Activated CD8-positive, alpha-beta memory T cell treated with anti-CD3 and anti-CD28 coated beads, Interleukin-2, amount 50 U/mL, for 4 hours (primary cell): ENCODE measurements at regions not wholly inside any gene's neighbourhood (a gene's known extent, or its start where the extent isn't known, plus 50 kb on each side); places are given as distances from the start of the nearest gene placed in this dataset.
"Not testable (repeated sequence)": the region's sequence is repeated elsewhere in the genome, so short reads cannot be mapped to it uniquely, and the experiment has no call there.

Experiments
- DNase-seq: peaks from one replicate; pipeline ENCODE4 v3.0.0-alpha.2; 2020

- not testable (repeated sequence) for DNase-seq
These were observed 199.9 kb upstream of the IRF2BP2 start for GRCh38 chr1:234809854-234810245.

DNA sequence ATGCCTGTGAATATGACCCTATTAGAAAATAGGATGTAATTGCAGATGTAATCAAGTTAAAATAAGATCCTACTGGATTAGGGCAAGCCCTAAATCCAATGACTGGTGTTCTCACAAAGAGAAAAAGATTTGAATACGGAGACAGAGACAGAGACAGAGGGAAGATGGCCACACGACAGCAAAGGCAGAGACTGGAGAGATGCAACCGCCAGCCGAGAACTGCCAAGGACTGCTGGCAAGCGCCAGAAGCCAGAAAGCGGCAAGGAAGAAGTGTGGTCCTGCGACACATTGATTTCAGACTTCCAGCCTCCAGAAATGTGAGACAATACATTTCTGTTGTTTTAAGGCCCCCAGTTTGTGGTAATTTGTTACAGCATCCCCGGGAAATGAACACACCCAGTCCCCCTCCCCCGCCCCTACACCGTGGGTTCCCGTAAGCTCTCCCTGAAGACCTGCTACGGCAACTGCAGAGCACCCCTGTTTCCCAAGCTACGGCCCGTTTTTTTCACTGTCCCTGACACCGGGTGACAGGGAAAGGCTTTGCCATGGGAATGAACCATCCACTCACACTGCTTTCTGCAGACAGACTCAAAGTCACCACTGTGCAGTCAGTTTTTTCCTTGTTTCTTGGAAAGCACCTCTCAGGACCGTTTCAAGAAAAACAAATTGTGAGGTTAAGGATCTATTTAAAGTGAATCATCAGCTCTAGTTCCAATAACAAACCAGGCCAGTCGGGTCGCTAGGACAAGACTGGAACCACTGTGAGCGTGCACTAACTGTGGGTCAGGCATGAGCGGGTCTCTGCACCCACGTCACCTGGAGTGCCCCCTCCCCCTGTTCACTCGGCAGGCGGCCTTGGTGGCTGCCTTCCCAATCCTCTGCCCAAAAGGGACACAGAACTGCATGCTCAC is 199.2 kb upstream of the IRF2BP2 start:
- DNase-seq = not testable (repeated sequence)

DNA sequence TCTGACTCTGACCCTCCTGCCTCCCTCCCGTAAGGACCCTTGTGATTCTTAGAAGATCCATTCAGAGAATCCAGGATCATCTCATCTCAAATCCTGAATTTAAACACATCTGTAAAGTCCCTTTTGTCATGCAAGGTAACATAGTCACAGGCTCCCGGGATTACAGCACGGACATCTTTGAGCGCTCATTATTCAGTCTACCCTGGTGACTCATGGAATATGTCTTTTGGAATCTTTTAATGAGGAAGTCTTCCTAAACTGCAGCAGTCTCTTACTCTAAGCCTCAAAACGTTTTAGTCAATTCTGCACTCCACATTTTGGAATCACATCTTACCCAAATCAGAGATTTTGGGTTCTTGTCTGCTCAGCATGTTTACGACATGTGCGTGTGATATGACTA is 198.5 kb upstream of the IRF2BP2 start:
- not testable (repeated sequence) for DNase-seq

GRCh38 chr1:234807705-234808104 is 197.7 kb upstream of the IRF2BP2 start:
- DNase-seq = not testable (repeated sequence)

- not testable (repeated sequence) for DNase-seq
These were observed 192.6 kb upstream of the IRF2BP2 start for GRCh38 chr1:234802586-234802985.

GRCh38 chr1:234801636-234802035 is 191.7 kb upstream of the IRF2BP2 start:
- not testable (repeated sequence) for DNase-seq

DNA sequence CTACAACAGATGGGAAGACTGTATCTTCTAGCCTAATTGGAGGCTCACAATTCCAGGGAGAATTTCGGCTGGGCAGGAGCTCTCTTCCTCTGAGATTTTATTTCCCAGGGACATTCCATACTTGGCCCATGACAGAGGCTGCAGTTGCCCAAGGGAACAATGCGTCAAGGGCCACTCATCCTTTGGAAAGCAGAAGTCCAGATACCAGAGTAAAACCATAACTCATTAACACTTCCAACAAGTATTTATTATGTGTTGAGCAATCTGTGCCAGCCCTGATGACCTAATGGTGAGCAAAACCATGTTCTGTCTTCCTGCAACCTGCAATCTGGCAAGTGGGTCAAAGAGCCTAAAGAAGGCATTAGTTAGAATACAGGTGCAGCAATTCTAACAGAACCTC is 191.2 kb upstream of the IRF2BP2 start:
- not testable (repeated sequence) for DNase-seq

DNA sequence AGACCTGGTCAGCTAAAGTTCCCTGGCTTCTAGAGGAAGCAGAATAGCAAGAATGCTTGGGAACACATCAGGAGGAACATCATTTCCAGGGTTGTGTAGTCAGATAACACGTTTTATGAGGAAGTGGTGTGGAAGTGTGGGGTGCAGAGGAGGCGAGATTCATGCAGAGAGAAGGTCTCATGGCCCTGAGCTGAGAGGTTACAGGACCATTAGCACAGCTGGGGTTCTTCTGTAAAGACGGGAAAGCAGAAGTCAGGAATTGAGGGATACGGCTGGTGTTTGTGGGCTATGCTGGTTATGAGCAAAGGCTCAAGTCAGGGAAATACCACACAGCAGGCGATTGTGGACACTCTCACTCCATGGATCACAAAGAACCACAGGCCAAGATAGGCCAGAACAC is 190.6 kb upstream of the IRF2BP2 start:
- DNase-seq = not testable (repeated sequence)

DNA sequence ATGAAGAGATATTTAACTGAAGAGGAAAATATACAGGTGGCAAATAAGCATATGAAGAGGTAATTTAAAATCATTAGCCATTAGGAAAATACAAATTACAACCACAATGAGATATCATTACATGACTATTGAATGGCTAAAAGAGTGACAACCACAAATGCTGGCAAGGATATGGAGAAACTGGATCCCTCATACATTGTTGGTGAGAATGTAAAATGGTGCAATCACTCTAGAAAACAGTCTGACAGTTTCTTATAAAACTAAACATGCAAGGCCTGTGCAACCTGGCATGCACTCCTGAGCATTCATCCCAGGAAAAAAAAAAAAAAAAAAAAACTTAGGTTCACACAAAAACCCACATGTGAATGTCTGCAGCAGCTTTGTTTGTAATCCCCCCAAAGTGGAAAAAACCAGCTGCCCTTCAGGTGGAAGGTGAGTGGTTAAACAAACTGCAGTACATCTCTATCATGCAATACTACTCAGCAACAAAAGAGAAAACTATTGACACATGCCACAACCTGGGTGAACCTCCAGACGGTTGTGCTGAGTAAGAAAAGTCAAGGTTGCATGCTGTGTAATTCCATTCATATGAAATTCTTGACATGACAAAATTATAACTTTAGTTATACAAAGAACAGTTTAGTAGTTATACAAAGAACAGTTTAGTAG is 189.2 kb upstream of the IRF2BP2 start:
- DNase-seq = not testable (repeated sequence)

GRCh38 chr1:234797216-234797615 is 187.2 kb upstream of the IRF2BP2 start:
- DNase-seq = not testable (repeated sequence)

GRCh38 chr1:234796438-234796792 is 186.4 kb upstream of the IRF2BP2 start:
- not testable (repeated sequence) for DNase-seq

GRCh38 chr1:234795711-234796437 is 185.9 kb upstream of the IRF2BP2 start:
- not testable (repeated sequence) for DNase-seq

GRCh38 chr1:234795007-234795406 is 185.0 kb upstream of the IRF2BP2 start:
- not testable (repeated sequence) for DNase-seq

DNA sequence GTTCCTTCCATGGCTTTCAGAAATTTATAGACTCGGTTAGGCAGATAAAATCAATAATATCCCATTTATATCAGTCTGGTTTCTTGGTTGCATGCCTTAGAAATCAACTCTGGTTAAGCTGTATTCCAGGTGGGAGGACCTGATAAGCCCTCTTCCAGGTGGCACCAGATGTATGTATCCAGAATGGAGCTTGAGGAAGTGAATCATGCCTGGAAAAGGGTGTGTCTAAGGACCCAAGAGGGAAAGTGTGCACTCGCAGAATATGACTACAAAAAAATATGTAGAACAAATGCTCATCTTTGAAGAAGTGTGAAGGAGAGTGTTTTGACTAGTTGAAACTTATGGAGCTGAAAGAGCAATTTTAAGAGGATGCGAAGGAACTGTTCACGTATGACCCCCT is 184.5 kb upstream of the IRF2BP2 start:
- not testable (repeated sequence) for DNase-seq

DNA sequence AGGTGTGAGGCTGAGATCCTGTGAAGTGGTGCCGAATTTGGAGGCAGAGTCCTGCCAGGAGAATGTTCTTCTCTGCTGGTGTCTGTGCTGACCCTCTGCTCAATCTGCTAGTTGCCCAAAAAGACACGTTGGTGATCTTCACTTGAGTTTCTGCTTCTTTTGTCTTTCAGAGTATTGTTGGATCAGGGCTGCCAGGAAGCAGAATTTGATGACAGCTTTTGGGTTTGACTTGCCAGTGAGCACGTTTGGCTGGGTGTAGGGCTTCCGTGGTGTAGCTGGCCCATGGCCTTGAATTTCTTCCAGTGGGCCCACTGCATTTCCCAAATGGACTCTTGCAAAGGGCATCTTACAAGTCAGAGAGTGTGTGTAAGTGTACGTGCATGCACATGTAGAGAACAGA is 183.9 kb upstream of the IRF2BP2 start:
- not testable (repeated sequence) for DNase-seq

DNA sequence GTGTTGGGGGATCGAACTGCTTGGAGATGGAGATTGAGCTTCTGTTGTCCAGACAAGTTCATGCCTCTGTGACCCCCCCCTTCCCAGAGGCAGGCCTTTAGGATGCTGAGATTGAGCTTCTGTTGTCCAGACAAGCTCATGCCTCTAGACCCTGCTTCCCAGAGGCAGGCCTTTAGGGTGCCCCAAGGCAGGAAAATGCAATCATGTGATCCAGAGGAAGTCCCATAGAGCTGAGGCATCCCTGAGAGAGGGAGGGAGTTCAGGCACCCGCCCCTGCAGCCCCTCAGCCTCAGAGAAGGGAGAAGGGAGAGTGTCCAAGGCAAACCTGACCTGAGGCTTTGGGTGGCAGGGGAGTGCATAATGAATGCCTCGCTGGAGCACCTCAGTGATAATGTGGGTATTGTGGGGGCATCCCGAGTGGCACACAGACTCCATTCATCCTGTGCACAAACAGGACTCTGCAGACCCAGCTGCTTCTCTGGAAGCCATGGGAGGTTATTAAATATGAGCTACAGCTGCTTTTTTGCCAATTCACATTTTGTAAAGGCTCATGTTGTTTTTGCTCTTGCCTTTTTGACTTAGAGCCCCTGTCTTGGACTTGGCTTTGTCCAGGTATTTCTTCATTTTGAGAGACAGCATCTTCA is 182.4 kb upstream of the IRF2BP2 start:
- DNase-seq = not testable (repeated sequence)

GRCh38 chr1:234791615-234792014 is 181.6 kb upstream of the IRF2BP2 start:
- not testable (repeated sequence) for DNase-seq

- DNase-seq = not testable (repeated sequence)
These were observed 180.4 kb upstream of the IRF2BP2 start for GRCh38 chr1:234790333-234790732.

DNA sequence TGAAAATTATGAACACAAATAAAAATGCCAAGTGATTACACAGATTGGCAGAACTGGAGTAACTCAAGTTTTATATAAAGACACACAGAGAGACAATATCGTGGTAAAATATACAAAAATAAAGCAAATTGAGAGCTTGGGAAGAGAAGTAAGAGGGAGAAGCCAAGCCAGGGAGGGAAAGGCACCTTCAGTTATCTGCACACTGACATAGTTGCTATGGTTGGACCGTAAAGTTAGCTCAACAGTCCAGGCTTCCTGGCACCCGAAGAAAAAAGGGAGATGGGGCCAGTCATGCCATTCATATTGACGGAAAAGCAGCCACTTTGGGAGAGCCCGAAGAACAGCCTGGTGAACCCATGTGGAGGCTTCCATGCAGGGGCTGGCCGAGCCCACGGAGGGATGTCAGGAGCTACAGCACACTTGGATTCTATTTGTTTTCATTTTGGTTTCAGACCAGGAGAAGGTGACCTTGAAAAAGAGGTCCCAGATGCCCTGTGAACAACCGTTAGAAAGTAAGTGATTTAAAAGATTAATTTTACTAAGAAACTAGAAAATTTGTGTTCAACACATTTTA is 177.1 kb upstream of the IRF2BP2 start:
- DNase-seq = not testable (repeated sequence)

DNA sequence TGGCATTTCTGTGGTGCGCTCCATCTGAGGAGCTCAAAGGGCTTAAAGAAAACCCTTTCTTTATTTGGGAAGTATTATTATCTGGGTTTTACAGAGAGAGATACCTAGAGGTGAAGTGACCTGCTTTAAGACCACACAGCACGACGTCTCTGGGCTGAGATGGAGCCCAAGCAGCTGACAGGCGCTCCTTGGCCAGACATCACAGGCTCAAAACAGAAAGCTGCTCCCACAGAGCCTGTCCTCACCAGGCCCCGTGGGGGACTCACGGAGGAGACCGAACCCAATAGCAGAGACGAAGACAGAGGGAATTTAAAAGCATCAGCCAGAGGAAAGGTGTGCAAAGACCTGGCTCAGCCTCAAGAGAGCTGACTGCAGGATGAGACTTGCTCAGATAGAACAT is 175.9 kb upstream of the IRF2BP2 start:
- not testable (repeated sequence) for DNase-seq

GRCh38 chr1:234785471-234785919 is 175.5 kb upstream of the IRF2BP2 start:
- DNase-seq = not testable (repeated sequence)

DNA sequence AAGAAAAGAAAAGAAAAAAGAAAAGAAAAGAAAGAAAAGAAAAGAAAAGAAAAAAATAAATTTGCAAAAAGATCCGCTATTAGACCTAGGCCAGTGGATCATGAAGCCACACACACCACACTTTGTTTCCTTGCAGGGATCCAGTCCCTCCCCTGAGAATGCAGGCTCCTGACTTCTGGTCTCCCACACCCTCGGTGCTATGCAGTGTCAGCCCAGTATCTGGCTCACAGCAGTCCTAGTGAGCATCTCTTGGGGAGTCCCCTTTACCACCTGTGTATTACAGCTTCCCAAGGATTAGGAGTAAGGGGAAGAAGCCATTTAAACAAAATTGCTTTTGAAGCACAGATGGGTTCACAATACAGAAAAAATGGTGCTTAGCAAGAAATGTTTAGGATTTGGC is 174.1 kb upstream of the IRF2BP2 start:
- DNase-seq = not testable (repeated sequence)
